ENCODE measurements at regions not wholly inside any gene's neighbourhood (a gene's known extent, or its start where the extent isn't known, plus 50 kb on each side); places are given as distances from the start of the nearest gene placed in this dataset.

DNA sequence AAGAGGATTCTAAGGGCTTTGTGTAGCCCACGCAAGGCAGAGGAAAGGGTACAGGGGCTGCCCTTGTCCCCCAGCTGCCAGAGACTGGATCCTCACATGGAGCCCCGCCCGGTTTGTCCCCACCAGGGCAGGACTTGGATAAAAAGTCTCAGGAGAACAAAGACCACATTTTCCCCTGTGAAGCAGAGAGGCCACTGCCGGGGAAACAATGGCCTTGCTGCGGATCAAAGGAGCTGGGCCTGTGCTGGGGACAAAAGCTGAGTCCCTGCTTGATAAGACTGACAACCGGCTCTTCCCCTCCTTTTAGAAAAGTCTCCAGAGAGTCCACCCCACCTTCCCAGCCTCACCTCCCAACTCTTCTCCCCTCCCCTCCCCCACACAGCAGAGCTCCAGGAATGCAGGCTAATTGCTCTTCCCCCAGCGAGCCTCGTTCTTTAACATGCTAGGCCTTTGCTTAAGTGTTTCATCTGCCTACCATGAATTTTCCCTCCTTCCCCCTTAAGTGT lies 142.4 kb downstream of the PLPP3 start:
- no peaks in the 10 kb centered on the region for H3K27me3 ChIP-seq
- no peak overlapping the region for H3K4me3 ChIP-seq
- H3K27ac ChIP-seq, result no peak overlapping the region
- no peaks in the 10 kb centered on the region for H3K9me3 ChIP-seq
- WGBS, result 74% methylated on average over 8 of the region's 8 CpGs
- no peak for DNase-seq (ENCODE audit: low spot score in 2 of 2)
- TF ChIP-seq POLR2A (IDR thresholded peaks at IDR 0.05), result no peak
- TF ChIP-seq EP300 (IDR thresholded peaks at IDR 0.05), result no peak
- no peaks in the 10 kb centered on the region for H3K36me3 ChIP-seq
- peaks cover 13% of the 10 kb centered on the region for H3K4me1 ChIP-seq

DNA sequence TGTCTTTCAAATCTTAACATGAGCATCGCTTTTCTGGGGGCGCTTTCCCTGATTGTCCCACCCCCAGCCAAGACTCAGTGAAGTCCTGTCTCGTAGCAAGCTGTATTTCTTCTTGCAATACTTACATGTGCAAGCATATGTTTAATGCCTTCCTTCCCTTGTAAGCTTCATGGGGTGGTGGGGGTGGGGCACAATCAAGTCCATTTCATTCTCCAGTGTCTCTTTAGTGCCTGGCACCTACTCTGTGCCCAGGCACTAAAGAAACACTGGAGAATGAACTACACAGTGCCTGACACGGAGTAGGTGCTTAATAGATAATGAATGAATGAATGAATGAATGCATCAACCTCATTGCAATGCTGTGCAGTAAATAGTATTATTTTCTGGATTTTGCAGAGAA lies 143.1 kb downstream of the PLPP3 start:
- WGBS, result 95% methylated on average over 4 of the region's 4 CpGs
- no peak for DNase-seq (ENCODE audit: low spot score in 2 of 2)
- no peaks in the 10 kb centered on the region for H3K36me3 ChIP-seq
- TF ChIP-seq, protein P1, sequence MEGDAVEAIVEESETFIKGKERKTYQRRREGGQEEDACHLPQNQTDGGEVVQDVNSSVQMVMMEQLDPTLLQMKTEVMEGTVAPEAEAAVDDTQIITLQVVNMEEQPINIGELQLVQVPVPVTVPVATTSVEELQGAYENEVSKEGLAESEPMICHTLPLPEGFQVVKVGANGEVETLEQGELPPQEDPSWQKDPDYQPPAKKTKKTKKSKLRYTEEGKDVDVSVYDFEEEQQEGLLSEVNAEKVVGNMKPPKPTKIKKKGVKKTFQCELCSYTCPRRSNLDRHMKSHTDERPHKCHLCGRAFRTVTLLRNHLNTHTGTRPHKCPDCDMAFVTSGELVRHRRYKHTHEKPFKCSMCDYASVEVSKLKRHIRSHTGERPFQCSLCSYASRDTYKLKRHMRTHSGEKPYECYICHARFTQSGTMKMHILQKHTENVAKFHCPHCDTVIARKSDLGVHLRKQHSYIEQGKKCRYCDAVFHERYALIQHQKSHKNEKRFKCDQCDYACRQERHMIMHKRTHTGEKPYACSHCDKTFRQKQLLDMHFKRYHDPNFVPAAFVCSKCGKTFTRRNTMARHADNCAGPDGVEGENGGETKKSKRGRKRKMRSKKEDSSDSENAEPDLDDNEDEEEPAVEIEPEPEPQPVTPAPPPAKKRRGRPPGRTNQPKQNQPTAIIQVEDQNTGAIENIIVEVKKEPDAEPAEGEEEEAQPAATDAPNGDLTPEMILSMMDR (IDR thresholded peaks at IDR 0.05), result no peak
- no peak for TF ChIP-seq POLR2AphosphoS5 (IDR thresholded peaks at IDR 0.05)
- no peak for TF ChIP-seq POLR2A (IDR thresholded peaks at IDR 0.05)
- no peak for TF ChIP-seq EP300 (IDR thresholded peaks at IDR 0.05)
- peaks cover 13% of the 10 kb centered on the region for H3K4me1 ChIP-seq
- no peak overlapping the region for H3K4me3 ChIP-seq
- H3K27ac ChIP-seq, result no peak overlapping the region
- no peaks in the 10 kb centered on the region for H3K27me3 ChIP-seq
- no peaks in the 10 kb centered on the region for H3K9me3 ChIP-seq

DNA sequence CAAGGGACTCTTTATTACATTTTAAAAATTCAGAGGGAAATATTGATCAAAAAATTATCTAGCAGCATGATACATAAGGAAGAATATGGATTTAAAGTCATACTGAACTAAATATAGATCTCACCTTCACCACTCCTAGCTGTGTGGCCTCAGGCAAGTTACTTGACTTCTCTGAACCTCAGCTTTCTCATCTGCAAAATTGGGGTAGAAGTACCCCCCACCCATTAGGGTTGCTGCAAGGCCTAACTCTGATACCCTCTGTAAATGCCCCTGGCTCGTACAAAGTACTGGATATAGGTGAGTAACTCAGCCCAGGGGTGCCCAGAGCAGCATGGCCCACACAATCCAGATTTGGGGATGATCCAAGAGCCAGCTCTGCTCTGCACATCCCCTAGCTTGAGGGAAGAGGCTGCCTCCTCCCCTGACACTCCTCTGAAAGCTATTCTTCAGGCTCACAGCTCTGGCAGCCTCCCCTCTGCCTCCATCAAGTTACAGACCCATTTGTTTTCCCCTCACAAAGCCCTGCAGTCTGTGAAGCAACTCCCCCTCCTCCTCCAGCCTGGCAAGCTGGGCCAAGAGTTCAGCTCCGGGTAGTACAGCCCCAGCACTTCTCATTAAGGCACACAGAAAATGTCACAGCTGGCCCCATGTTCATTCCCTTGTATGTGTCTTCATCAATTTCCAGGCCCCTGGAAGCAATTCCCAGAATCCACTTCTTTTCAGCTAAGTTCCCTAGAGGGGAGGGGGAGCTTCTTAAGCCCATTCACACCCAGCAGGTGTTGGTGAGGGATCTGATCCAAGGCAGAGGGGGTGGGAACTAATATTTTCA lies 143.7 kb downstream of the PLPP3 start:
- no peaks in the 10 kb centered on the region for H3K36me3 ChIP-seq
- no peak for TF ChIP-seq POLR2AphosphoS5 (IDR thresholded peaks at IDR 0.05)
- TF ChIP-seq POLR2A (IDR thresholded peaks at IDR 0.05), result no peak
- TF ChIP-seq, protein P1 (IDR thresholded peaks at IDR 0.05), result no peak
- no peak for TF ChIP-seq EP300 (IDR thresholded peaks at IDR 0.05)
- no peak overlapping the region for H3K4me3 ChIP-seq
- no peak overlapping the region for H3K27ac ChIP-seq
- no peaks in the 10 kb centered on the region for H3K27me3 ChIP-seq
- no peaks in the 10 kb centered on the region for H3K9me3 ChIP-seq
- H3K4me1 ChIP-seq, result peaks cover 13% of the 10 kb centered on the region
- WGBS, result 73% methylated on average over 2 of the region's 2 CpGs
- no peak for DNase-seq (ENCODE audit: low spot score in 2 of 2)

DNA sequence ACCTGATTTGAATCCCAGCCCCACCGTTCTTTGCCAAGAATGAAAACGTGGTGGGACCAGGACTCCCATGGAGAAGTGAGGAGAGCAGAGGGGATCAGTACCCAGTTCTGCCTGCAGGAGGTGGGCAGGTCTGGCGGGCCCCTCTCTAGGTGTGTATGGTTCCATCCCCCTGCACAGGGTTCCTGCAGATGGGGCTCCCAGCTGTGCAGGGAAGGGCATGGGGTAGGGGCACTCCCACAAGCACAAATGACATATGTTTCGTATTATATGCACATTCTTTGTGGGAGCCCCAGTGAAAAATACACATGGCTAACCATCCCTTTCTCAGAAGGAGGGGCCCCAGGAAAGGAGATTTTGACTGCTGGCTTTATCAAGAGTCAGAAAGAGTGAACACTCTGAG lies 144.6 kb downstream of the PLPP3 start:
- TF ChIP-seq POLR2AphosphoS5 (IDR thresholded peaks at IDR 0.05) (no peak), EP300 (IDR thresholded peaks at IDR 0.05) (no peak), POLR2A (IDR thresholded peaks at IDR 0.05) (no peak)
- TF ChIP-seq, protein P1 (IDR thresholded peaks at IDR 0.05), result no peak
- Histone ChIP-seq H3K36me3 (no peaks in the 10 kb centered on the region), H3K9me3 (no peaks in the 10 kb centered on the region), H3K4me3 (no peak overlapping the region), H3K27ac (no peak overlapping the region), H3K27me3 (no peaks in the 10 kb centered on the region), H3K4me1 (peaks cover 9% of the 10 kb centered on the region)
- DNase-seq (ENCODE audit: low spot score in 2 of 2), result no peak
- WGBS, result 93% methylated on average over 4 of the region's 4 CpGs

DNA sequence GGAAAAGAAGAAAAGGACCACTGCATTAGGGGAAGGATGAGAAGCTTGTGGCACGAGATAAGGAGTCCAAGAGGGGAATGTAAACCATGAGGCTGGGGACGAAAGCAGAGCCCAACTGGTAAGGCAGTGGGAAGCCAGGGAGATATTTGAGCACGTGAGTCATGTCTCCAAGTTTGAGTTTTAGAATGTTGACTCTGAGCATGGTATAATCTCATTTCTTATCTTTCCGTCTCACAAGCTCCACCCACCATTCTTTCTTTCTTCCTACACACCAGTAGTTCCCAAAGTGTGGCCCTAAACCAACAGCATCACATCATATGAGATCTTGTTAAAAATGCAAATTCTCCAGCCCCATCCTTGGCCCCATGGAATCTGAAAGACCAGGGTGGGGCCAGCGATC lies 145.3 kb downstream of the PLPP3 start:
- no peaks in the 10 kb centered on the region for H3K36me3 ChIP-seq
- no peak for DNase-seq (ENCODE audit: low spot score in 2 of 2)
- no peaks in the 10 kb centered on the region for H3K9me3 ChIP-seq
- no peak overlapping the region for H3K27ac ChIP-seq
- H3K27me3 ChIP-seq, result no peaks in the 10 kb centered on the region
- WGBS, result 79% methylated on average over 5 of the region's 5 CpGs
- no peak overlapping the region for H3K4me3 ChIP-seq
- H3K4me1 ChIP-seq, result peaks cover 7% of the 10 kb centered on the region
- TF ChIP-seq, protein P1 (IDR thresholded peaks at IDR 0.05), result no peak
- no peak for TF ChIP-seq EP300 (IDR thresholded peaks at IDR 0.05)
- no peak for TF ChIP-seq POLR2AphosphoS5 (IDR thresholded peaks at IDR 0.05)
- no peak for TF ChIP-seq POLR2A (IDR thresholded peaks at IDR 0.05)

Measured in suprapubic skin (tissue), 4 donors.